ENCODE measurements at regions not wholly inside any gene's neighbourhood (a gene's known extent, or its start where the extent isn't known, plus 50 kb on each side); places are given as distances from the start of the nearest gene placed in this dataset.

DNA sequence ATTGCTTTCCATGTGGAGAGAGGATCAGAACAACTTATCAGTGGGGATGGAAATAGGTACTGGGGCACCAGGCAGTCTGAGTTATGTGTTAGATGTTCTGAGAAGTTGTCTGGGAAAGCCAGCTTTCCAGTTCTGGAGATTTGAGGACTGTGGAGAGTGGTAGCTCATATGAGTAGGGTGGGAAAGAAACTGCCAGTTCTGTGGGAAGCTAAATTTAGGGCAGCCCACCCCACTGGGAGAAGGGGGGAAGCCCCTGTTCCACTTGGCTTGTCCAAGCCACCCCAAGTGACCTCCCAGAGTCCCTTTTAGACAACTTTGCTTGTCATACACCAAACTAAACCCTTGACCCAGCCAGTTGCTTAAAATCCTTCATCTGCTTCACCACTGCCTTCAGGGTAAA, 189.5 kb downstream of the REEP3 start:
- Mint-ChIP-seq H3K27ac (ENCODE audit: unreplicated experiment) (no peak overlapping the region), H3K4me3 (ENCODE audit: unreplicated experiment) (no peak overlapping the region), H3K9me3 (ENCODE audit: unreplicated experiment) (no peaks in the 10 kb centered on the region), H3K27me3 (ENCODE audit: insufficient read depth, unreplicated experiment) (no peaks in the 10 kb centered on the region), H3K4me1 (ENCODE audit: low read depth, unreplicated experiment) (peaks cover 30% of the 10 kb centered on the region), H3K36me3 (ENCODE audit: insufficient read depth, unreplicated experiment) (no peaks in the 10 kb centered on the region)
- BruUV-seq (replicated peaks): no TSS peak
- Histone ChIP-seq H3K9me3 (no peaks in the 10 kb centered on the region), H3K27me3 (replicated peaks; ENCODE audit: control insufficient read depth, insufficient read depth, low read length) (no peaks in the 10 kb centered on the region), H3K36me3 (ENCODE audit: control insufficient read depth, insufficient read depth, low read length) (no peaks in the 10 kb centered on the region), H3K4me3 (ENCODE audit: low read depth, low read length) (no peak overlapping the region), H3K4me1 (peaks cover 38% of the 10 kb centered on the region)
- DNase-seq: no peak
- TF ChIP-seq, protein P1, sequence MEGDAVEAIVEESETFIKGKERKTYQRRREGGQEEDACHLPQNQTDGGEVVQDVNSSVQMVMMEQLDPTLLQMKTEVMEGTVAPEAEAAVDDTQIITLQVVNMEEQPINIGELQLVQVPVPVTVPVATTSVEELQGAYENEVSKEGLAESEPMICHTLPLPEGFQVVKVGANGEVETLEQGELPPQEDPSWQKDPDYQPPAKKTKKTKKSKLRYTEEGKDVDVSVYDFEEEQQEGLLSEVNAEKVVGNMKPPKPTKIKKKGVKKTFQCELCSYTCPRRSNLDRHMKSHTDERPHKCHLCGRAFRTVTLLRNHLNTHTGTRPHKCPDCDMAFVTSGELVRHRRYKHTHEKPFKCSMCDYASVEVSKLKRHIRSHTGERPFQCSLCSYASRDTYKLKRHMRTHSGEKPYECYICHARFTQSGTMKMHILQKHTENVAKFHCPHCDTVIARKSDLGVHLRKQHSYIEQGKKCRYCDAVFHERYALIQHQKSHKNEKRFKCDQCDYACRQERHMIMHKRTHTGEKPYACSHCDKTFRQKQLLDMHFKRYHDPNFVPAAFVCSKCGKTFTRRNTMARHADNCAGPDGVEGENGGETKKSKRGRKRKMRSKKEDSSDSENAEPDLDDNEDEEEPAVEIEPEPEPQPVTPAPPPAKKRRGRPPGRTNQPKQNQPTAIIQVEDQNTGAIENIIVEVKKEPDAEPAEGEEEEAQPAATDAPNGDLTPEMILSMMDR (IDR thresholded peaks at IDR 0.05; ENCODE audit: insufficient read depth in 1 of 2, low read depth in 1 of 2, low read length in 1 of 2, severe bottlenecking in 1 of 2, unreplicated experiment in 1 of 2): no peak
- intact Hi-C loops (cut with micrococcal nuclease; ENCODE audit: unreplicated experiment): loop anchor here (10.0 kb wide), 1 partner anchor 186 kb away; the partner anchor contains the start of gene REEP3
- ChIA-PET POLR2A (no interaction called here), CTCF (interaction anchor here (0.6 kb wide), 1 partner anchor 208 kb away, joined by 7 read pairs; no protein-coding TSS in a partner anchor)

DNA sequence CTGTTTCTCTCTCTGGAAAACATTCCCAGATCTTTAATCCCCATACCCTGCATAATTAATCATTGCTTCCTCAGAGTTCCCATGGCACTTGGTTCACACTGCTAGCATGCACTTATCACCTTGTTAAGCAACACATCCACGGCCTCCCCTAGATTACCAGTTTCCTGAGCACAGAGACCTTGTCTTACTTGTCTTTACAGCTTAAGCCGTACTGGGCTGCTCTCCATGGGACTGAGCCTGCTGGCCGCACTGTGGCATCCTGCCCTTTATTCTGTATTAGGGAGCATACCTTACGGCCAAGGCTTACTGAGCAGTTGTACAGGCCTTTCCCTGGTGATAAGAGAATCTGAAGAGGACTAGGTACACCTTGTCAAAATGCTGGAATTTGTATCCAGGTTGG, 190.2 kb downstream of the REEP3 start:
- intact Hi-C loops (cut with micrococcal nuclease; ENCODE audit: unreplicated experiment): loop anchor here (10.0 kb wide), 1 partner anchor 187 kb away; the partner anchor contains the start of gene REEP3
- DNase-seq: no peak
- H3K36me3 ChIP-seq (ENCODE audit: control insufficient read depth, insufficient read depth, low read length): no peaks in the 10 kb centered on the region
- no peaks in the 10 kb centered on the region for H3K9me3 ChIP-seq
- no peaks in the 10 kb centered on the region for H3K27me3 Mint-ChIP-seq (ENCODE audit: insufficient read depth, unreplicated experiment)
- TF ChIP-seq, protein P1 (IDR thresholded peaks at IDR 0.05; ENCODE audit: insufficient read depth in 1 of 2, low read depth in 1 of 2, low read length in 1 of 2, severe bottlenecking in 1 of 2, unreplicated experiment in 1 of 2): no peak
- no peaks in the 10 kb centered on the region for H3K9me3 Mint-ChIP-seq (ENCODE audit: unreplicated experiment)
- POLR2A ChIA-PET: no interaction called here
- no peak overlapping the region for H3K4me3 Mint-ChIP-seq (ENCODE audit: unreplicated experiment)
- BruUV-seq (replicated peaks): no TSS peak
- CTCF ChIA-PET: interaction anchor here (1.3 kb wide), 1 partner anchor 9 kb away, joined by 6 read pairs; no protein-coding TSS in a partner anchor
- no peaks in the 10 kb centered on the region for H3K36me3 Mint-ChIP-seq (ENCODE audit: insufficient read depth, unreplicated experiment)
- H3K4me3 ChIP-seq (ENCODE audit: low read depth, low read length): no peak overlapping the region
- peaks cover 44% of the 10 kb centered on the region for H3K4me1 ChIP-seq
- peaks cover 37% of the 10 kb centered on the region for H3K4me1 Mint-ChIP-seq (ENCODE audit: low read depth, unreplicated experiment)
- H3K27me3 ChIP-seq (replicated peaks; ENCODE audit: control insufficient read depth, insufficient read depth, low read length): no peaks in the 10 kb centered on the region
- no peak overlapping the region for H3K27ac Mint-ChIP-seq (ENCODE audit: unreplicated experiment)

DNA sequence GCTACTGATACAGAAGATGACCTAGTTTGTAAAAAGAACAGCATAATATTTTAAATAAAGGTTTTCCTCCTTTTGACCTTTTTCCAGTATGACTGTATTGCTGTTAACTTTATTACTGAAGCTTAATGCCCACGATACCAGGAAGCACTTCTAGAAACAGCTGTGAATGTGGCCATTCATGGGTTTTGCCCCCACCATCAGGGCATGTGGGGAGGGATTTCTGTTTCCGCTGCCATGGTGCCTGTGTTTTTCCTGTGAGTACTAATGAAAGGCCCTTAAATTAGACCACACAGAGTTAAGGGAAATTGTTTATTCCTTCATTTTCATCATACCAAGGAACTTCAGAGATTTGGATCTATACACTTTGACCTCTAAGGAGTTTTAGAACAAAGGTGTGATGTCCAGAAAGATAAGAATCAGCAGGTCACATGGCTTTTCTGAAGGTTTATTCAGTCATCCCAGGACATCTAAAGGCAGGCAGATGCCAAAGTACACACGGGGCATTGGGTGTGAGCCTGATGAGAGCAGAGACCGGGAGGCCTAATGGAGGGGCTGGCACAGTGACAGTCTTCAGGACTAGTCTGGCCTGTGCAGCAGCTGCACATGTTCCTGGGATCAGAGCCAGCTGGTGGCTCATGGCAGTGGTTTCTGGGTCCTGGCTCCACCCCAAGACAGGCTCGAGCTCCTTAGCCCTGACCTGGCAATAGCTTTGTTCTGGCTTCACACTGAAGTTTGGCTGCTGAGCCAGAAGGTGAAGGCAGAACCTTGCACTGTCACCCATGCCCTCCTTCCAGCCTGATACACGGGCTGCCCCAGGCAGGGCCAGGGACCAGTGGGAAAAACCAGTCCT, 190.9 kb downstream of the REEP3 start:
- intact Hi-C loops (cut with micrococcal nuclease; ENCODE audit: unreplicated experiment): loop anchor here (2.0 to 10.0 kb wide), 2 partner anchors 47 to 187 kb away; partner anchors contain the start of gene REEP3
- Histone ChIP-seq H3K36me3 (ENCODE audit: control insufficient read depth, insufficient read depth, low read length) (no peaks in the 10 kb centered on the region), H3K27me3 (replicated peaks; ENCODE audit: control insufficient read depth, insufficient read depth, low read length) (no peaks in the 10 kb centered on the region), H3K4me3 (ENCODE audit: low read depth, low read length) (no peak overlapping the region), H3K9me3 (no peaks in the 10 kb centered on the region), H3K4me1 (peaks cover 48% of the 10 kb centered on the region)
- Mint-ChIP-seq H3K36me3 (ENCODE audit: insufficient read depth, unreplicated experiment) (peaks cover under 1% of the 10 kb centered on the region), H3K27ac (ENCODE audit: unreplicated experiment) (peak overlapping the region; percentile 33), H3K9me3 (ENCODE audit: unreplicated experiment) (no peaks in the 10 kb centered on the region), H3K4me3 (ENCODE audit: unreplicated experiment) (no peak overlapping the region), H3K27me3 (ENCODE audit: insufficient read depth, unreplicated experiment) (no peaks in the 10 kb centered on the region), H3K4me1 (ENCODE audit: low read depth, unreplicated experiment) (peaks cover 39% of the 10 kb centered on the region)
- BruUV-seq (replicated peaks): no TSS peak
- ChIA-PET CTCF (interaction anchor here (1.3 kb wide), 1 partner anchor 8 kb away, joined by 6 read pairs; no protein-coding TSS in a partner anchor), POLR2A (interaction anchor here (0.7 to 0.9 kb wide), 2 partner anchors 74 to 81 kb away, joined by 3 to 7 read pairs; no protein-coding TSS in a partner anchor)
- TF ChIP-seq, protein P1 (IDR thresholded peaks at IDR 0.05; ENCODE audit: insufficient read depth in 1 of 2, low read depth in 1 of 2, low read length in 1 of 2, severe bottlenecking in 1 of 2, unreplicated experiment in 1 of 2): no peak
- peak; percentile 53 to 75 for DNase-seq

All from Caco-2 (cell line).